Heart right ventricle (tissue), 16 donors: ENCODE measurements at regions not wholly inside any gene's neighbourhood (a gene's known extent, or its start where the extent isn't known, plus 50 kb on each side); places are given as distances from the start of the nearest gene placed in this dataset.

Source experiments
- ATAC-seq, 8 donors: fragments of 200-7000 bp; cut with Tn5 transposase; one replicate each; pipeline ENCODE4 v1.9.1; 2020; ENCODE audit warnings: mild to moderate bottlenecking in 8 of 8, moderate library complexity in 8 of 8, moderate number of reproducible peaks in 1 of 8
- DNase-seq, 2 donors: peaks; one replicate each; pipeline ENCODE4 v3.0.0-alpha.2; 2020
- H3K27ac ChIP-seq, 10 donors: fragments of 200-600 bp; sonication (generic) in 2 of 10; one replicate each; pipeline versions ENCODE4 v1.5.0 to v1.8.0; 2020 to 2022; ENCODE audit warnings: mild to moderate bottlenecking in 3 of 10
- H3K27me3 ChIP-seq, 7 donors: fragments of 200-600 bp; one replicate each; pipeline ENCODE4 v1.8.0; 2021 to 2022; ENCODE audit warnings: mild to moderate bottlenecking in 2 of 7
- H3K36me3 ChIP-seq, 9 donors: fragments of 200-600 bp; sonication (generic) in 1 of 9; one replicate each; pipeline versions ENCODE4 v1.5.0 to v1.8.0; 2020 to 2022; ENCODE audit warnings: mild to moderate bottlenecking in 2 of 9
- H3K4me1 ChIP-seq, 9 donors: fragments of 200-600 bp; sonication (generic) in 1 of 9; one replicate each; pipeline versions ENCODE4 v1.5.0 to v1.8.0; 2020 to 2022; ENCODE audit warnings: mild to moderate bottlenecking in 4 of 9
- H3K4me3 ChIP-seq, 10 donors: fragments of 200-600 bp; sonication (generic) in 2 of 10; one replicate each; pipeline versions ENCODE4 v1.5.0 to v1.8.0; 2020 to 2022; ENCODE audit warnings: mild to moderate bottlenecking in 7 of 10, moderate library complexity in 2 of 10
- H3K9me3 ChIP-seq, 11 donors: fragments of 200-600 bp in 10 of 11; sonication (generic) in 2 of 11; one replicate each; pipeline versions ENCODE4 v1.5.0 to v1.8.0; 2013 to 2022; ENCODE audit warnings: mild to moderate bottlenecking in 2 of 11, control low read depth in 1 of 11, moderate library complexity in 1 of 11
- WGBS, 2 donors: extraction: QIAGEN DNeasy Blood & Tissue Kit; methylation state at CpG; one replicate each; pipeline ENCODE4 v1.1.7; 2013; ENCODE audit warnings: inconsistent platforms in 1 of 2; 5-methylcytosine and 5-hydroxymethylcytosine counted together
- intact Hi-C, 10 donors: fragments of 100-400 bp; cut with DNase I; formaldehyde crosslinking; loops; one replicate each; pipeline versions ENCODE4 v1.11.1 to v1.14.2; 2022
- TF ChIP-seq, protein P1 (sequence below), 9 donors: fragments of 200-600 bp; sonication (generic) in 2 of 9; IDR thresholded peaks; one replicate each; pipeline versions ENCODE4 v1.5.0 to v1.8.0; 2021 to 2022; ENCODE audit warnings: antibody characterized with exemption in 9 of 9, mild to moderate bottlenecking in 5 of 9, moderate library complexity in 1 of 9
- donor health status: Arrhythmogenic right ventricular cardiomyopathy.
- donor health status: ischemic (EF 13 %, LVEDD 7.1; RV severe dilation, severe dysfunction).
- donor health status: healthy with polysubstance abuse.
- donor health status: DM: no; HTN: yes; CAD: no.
- donor health status: DM: no; HTN: no; CAD: no.
- donor health status: ischemic (EF 25% LVEDD 6.9; RV normal size, moderate dysfunction).
- donor health status: ischemic (EF 25% LVEDD 5.7; RV mildly dilated, moderate dysfunction).
- donor health status: healthy.
- donor health status: DM: yes; HTN: yes; CAD: no.
- donor health status: Ischemic cardiomyopathy.
- donor health status: ischemic (EF 35%, LVEDD 5.7; RV mildly dilated, moderate dysfunction).
- donor health status: nonischemic (EF 11% LVEDD 7.7; RV severe dilation, severe dysfunction).
- donor health status: DM: yes; HTN: yes; CAD: no.
- donor health status: PGD.
- donor health status: ischemic (EF 29% LVEDD 5.4; RV normal size, mild dysfunction).
- donor health status: nonischemic (EF 23%, LVEDD 6.1; RV moderate dilation, normal function).

- Histone ChIP-seq H3K36me3 (no peaks in the 10 kb centered on the region), H3K27me3 (no peaks in the 10 kb centered on the region), H3K9me3 (no peaks in the 10 kb centered on the region), H3K4me3 (no peak overlapping the region), H3K4me1 (no peaks in the 10 kb centered on the region), H3K27ac (no peak overlapping the region)
- intact Hi-C loops: no loop called here
- TF ChIP-seq, protein P1, sequence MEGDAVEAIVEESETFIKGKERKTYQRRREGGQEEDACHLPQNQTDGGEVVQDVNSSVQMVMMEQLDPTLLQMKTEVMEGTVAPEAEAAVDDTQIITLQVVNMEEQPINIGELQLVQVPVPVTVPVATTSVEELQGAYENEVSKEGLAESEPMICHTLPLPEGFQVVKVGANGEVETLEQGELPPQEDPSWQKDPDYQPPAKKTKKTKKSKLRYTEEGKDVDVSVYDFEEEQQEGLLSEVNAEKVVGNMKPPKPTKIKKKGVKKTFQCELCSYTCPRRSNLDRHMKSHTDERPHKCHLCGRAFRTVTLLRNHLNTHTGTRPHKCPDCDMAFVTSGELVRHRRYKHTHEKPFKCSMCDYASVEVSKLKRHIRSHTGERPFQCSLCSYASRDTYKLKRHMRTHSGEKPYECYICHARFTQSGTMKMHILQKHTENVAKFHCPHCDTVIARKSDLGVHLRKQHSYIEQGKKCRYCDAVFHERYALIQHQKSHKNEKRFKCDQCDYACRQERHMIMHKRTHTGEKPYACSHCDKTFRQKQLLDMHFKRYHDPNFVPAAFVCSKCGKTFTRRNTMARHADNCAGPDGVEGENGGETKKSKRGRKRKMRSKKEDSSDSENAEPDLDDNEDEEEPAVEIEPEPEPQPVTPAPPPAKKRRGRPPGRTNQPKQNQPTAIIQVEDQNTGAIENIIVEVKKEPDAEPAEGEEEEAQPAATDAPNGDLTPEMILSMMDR (IDR thresholded peaks at IDR 0.05): no peak
- no peak for DNase-seq
- no peak for ATAC-seq
- WGBS, 2 donors: 79 to 83% methylated on average over 1 of the region's 1 CpG
Observed at GRCh38 chr3:124557-125179, 71.9 kb upstream of the CHL1 start.

DNA sequence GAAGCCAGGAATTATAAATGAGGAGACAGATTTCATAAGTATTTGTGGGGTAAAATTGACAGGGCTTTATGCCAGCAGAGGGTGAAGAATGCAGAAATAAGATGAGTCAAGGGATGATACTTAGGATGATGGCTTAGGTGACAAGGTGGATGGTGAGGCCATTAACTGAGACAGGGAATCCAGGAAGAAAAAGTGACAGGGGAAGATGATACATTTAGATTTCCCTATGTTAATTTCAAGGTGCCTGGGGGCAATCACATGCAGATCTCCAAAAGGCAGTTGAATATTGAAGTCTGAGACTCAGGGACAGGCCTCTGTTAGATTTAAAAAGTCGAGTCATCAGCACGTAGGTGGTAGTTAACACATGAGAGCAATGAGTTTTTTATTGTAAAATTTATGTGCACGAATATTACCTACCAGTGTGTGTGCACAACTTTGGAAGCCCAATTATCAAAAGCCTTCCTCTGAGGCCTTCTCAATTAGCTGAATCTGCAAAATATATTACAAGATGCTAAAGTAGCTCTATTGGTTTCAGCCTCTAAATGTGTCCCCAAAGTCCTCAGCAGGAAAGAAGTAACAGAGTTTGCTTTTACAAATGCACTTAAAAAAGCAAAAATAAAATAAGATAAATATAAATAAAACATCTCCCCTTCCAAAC, 67.9 kb upstream of the CHL1 start:
- DNase-seq (no peak), ATAC-seq (no peak)
- peaks cover 0 to 10% (median 0%) of the 10 kb centered on the region in 9 donors for H3K4me1 ChIP-seq
- no peaks in the 10 kb centered on the region for H3K27me3 ChIP-seq
- WGBS, 2 donors: 60 to 71% methylated on average over 3 of the region's 3 CpGs
- TF ChIP-seq, protein P1 (IDR thresholded peaks at IDR 0.05): no peak
- intact Hi-C loops: no loop called here
- H3K4me3 ChIP-seq: no peak overlapping the region
- no peak overlapping the region for H3K27ac ChIP-seq
- no peaks in the 10 kb centered on the region for H3K9me3 ChIP-seq
- no peaks in the 10 kb centered on the region for H3K36me3 ChIP-seq

GRCh38 chr3:131151-131888, 65.2 kb upstream of the CHL1 start:
- H3K4me1 ChIP-seq: peaks cover 0 to 10% (median 0%) of the 10 kb centered on the region in 9 donors
- intact Hi-C loops: no loop called here
- H3K36me3 ChIP-seq: no peaks in the 10 kb centered on the region
- H3K9me3 ChIP-seq: no peaks in the 10 kb centered on the region
- TF ChIP-seq, protein P1 (IDR thresholded peaks at IDR 0.05): no peak
- no peaks in the 10 kb centered on the region for H3K27me3 ChIP-seq
- peak in 7 of 8 donors; percentile 61 to 95 (median 92) for ATAC-seq
- 58 to 62% methylated on average over 5 of the region's 5 CpGs for WGBS, 2 donors
- H3K27ac ChIP-seq: peak overlapping the region in 6 of 10 donors; percentile 0 to 56 (median 33)
- DNase-seq: peak in 1 of 2 donors; percentile 22
- no peak overlapping the region for H3K4me3 ChIP-seq

- TF ChIP-seq, protein P1 (IDR thresholded peaks at IDR 0.05): no peak
- Histone ChIP-seq H3K27ac (no peak overlapping the region), H3K36me3 (no peaks in the 10 kb centered on the region), H3K27me3 (no peaks in the 10 kb centered on the region), H3K9me3 (no peaks in the 10 kb centered on the region), H3K4me3 (no peak overlapping the region), H3K4me1 (peaks cover 0 to 10% (median 0%) of the 10 kb centered on the region in 9 donors)
- intact Hi-C loops: no loop called here
- ATAC-seq: peak in 1 of 8 donors; percentile 29
- DNase-seq: no peak
Observed at GRCh38 chr3:132378-132777, 64.2 kb upstream of the CHL1 start.
